ENCODE measurements at regions not wholly inside any gene's neighbourhood (a gene's known extent, or its start where the extent isn't known, plus 50 kb on each side); places are given as distances from the start of the nearest gene placed in this dataset.

DNA sequence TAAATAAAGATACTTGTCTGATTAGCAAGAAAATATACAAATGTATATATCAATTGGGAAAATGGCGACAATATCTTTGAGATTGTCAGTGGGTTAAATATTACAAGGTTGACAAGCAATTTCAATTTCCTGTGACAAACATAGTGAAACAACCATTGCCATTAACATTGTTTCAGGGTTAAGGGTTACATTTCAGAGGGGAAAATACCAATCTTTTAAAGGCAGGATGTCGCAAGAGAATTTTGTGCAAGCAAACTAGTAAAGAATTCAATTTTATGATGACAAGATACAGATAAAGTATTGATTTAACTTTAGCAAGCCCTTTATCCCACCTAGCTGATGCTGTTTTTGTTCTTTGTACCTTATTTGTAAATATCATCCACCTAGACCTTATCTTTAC is 305.8 kb upstream of the GRIA3 start:
- Histone ChIP-seq H3K9me3 (no peaks in the 10 kb centered on the region), H3K36me3 (no peaks in the 10 kb centered on the region), H3K4me3 (no peak overlapping the region), H3K27me3 (no peaks in the 10 kb centered on the region), H3K4me1 (no peaks in the 10 kb centered on the region), H3K27ac (no peak overlapping the region)
- no peak for DNase-seq
- TF ChIP-seq POLR2A (IDR thresholded peaks at IDR 0.05): no peak
- TF ChIP-seq, protein P1, sequence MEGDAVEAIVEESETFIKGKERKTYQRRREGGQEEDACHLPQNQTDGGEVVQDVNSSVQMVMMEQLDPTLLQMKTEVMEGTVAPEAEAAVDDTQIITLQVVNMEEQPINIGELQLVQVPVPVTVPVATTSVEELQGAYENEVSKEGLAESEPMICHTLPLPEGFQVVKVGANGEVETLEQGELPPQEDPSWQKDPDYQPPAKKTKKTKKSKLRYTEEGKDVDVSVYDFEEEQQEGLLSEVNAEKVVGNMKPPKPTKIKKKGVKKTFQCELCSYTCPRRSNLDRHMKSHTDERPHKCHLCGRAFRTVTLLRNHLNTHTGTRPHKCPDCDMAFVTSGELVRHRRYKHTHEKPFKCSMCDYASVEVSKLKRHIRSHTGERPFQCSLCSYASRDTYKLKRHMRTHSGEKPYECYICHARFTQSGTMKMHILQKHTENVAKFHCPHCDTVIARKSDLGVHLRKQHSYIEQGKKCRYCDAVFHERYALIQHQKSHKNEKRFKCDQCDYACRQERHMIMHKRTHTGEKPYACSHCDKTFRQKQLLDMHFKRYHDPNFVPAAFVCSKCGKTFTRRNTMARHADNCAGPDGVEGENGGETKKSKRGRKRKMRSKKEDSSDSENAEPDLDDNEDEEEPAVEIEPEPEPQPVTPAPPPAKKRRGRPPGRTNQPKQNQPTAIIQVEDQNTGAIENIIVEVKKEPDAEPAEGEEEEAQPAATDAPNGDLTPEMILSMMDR (IDR thresholded peaks at IDR 0.05): no peak
- intact Hi-C loops (cut with DNase I): no loop called here
- WGBS (ENCODE audit: insufficient coverage, low coverage, low lambda C conversion rate, missing lambda C conversion rate): 14% methylated on average over 2 of the region's 2 CpGs
- ATAC-seq: peak in 2 of 4 donors; percentile 61 to 69

DNA sequence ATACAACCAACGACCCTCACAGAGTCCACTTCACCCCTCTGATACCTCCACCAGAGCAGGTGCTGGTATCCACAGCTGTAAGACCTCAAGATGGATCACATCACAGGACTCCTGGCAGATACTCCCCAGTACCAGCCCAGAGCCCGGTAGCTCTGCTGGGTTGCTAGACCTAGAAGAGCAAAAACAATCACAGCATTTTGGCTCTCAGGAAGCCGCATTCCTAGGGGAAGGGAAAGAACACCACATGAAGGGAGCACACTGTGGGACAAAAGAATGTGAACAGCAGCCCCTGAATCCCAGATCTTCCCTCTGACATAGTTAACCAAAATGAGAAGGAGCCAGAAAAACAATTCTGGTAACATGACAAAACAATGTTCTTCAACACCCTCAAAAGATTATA is 303.1 kb upstream of the GRIA3 start:
- Histone ChIP-seq H3K27ac (no peak overlapping the region), H3K27me3 (no peaks in the 10 kb centered on the region), H3K4me1 (no peaks in the 10 kb centered on the region), H3K9me3 (no peaks in the 10 kb centered on the region), H3K4me3 (no peak overlapping the region), H3K36me3 (no peaks in the 10 kb centered on the region)
- DNase-seq (no peak), ATAC-seq (no peak)
- WGBS (ENCODE audit: insufficient coverage, low coverage, low lambda C conversion rate, missing lambda C conversion rate): 63% methylated on average over 3 of the region's 3 CpGs
- TF ChIP-seq, protein P1 (IDR thresholded peaks at IDR 0.05): no peak
- TF ChIP-seq POLR2A (IDR thresholded peaks at IDR 0.05): no peak
- intact Hi-C loops (cut with DNase I): no loop called here

DNA sequence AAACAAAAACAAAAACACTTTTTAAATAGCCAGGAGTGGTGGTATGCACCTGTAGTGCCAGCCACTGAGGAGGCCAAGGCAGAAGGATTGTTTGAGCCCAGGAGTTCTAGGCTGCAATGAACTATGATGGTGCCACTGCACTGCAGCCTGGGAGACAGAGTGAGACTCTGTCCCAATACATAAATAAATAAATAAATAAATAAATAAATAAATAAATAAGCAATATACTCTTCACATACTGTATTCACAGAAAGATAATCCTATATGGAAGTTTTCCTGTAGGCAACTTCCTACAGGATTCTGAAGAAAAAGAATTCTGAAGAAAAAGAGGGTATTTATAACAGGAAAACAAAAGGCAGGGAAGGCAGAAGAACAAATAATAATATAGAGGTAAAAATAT is 293.3 kb upstream of the GRIA3 start:
- Histone ChIP-seq H3K27ac (no peak overlapping the region), H3K9me3 (no peaks in the 10 kb centered on the region), H3K36me3 (no peaks in the 10 kb centered on the region), H3K4me3 (no peak overlapping the region), H3K27me3 (no peaks in the 10 kb centered on the region), H3K4me1 (no peaks in the 10 kb centered on the region)
- TF ChIP-seq, protein P1 (IDR thresholded peaks at IDR 0.05): no peak
- no peak for TF ChIP-seq POLR2A (IDR thresholded peaks at IDR 0.05)
- ATAC-seq (no peak), DNase-seq (no peak)
- intact Hi-C loops (cut with DNase I): no loop called here

DNA sequence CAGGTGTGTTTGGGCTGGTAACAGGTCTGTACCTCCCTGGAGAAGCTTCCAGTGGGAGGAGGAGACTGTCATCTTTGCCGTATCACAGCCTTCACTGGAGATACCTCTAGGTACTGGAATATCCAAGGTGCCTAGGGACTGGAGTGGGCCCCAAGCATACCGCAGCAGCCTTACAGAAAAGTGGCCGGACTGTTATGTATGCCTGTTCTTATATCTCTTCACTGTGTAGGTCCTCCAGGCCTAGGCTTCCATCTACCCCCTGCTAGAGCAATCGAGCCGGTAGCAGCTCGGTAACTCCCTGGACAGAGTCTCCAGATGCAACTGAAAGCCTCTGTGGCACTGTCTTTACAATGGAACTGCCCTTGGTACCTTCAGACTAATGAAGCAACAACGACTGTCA is 277.4 kb upstream of the GRIA3 start:
- DNase-seq (no peak), ATAC-seq (no peak)
- TF ChIP-seq, protein P1 (IDR thresholded peaks at IDR 0.05): no peak
- no peak for TF ChIP-seq POLR2A (IDR thresholded peaks at IDR 0.05)
- H3K36me3 ChIP-seq: no peaks in the 10 kb centered on the region
- H3K4me3 ChIP-seq: no peak overlapping the region
- H3K27ac ChIP-seq: no peak overlapping the region
- intact Hi-C loops (cut with DNase I): no loop called here
- H3K27me3 ChIP-seq: no peaks in the 10 kb centered on the region
- no CpG with 5 or more reads among the region's 7 CpGs for WGBS (ENCODE audit: insufficient coverage, low coverage, low lambda C conversion rate, missing lambda C conversion rate)
- H3K4me1 ChIP-seq: no peaks in the 10 kb centered on the region
- H3K9me3 ChIP-seq: peaks cover 0 to 7% (median 0%) of the 10 kb centered on the region in 4 donors

DNA sequence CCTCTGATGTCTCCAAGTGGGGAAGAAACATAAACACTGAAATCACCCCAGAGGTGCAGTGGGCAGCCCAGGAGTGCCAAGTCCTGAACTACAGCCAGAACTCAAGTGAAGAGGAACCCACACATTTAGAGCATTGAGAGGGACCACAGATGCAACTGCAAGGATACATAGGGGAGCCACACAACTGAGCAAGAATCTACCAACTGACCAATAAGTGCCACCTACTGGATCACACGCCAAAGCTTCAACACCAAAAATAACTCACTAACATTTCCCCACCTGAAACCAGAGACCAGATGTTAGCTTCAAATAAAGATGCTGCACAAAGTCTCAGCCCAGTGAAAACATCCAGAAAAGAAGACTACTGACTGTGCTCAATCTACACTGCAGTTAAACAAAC is 276.7 kb upstream of the GRIA3 start:
- no peaks in the 10 kb centered on the region for H3K36me3 ChIP-seq
- DNase-seq (no peak), ATAC-seq (no peak)
- H3K4me1 ChIP-seq: no peaks in the 10 kb centered on the region
- peaks cover 0 to 7% (median 0%) of the 10 kb centered on the region in 4 donors for H3K9me3 ChIP-seq
- intact Hi-C loops (cut with DNase I): no loop called here
- TF ChIP-seq, protein P1 (IDR thresholded peaks at IDR 0.05): no peak
- no peak for TF ChIP-seq POLR2A (IDR thresholded peaks at IDR 0.05)
- no peak overlapping the region for H3K27ac ChIP-seq
- no peak overlapping the region for H3K4me3 ChIP-seq
- 44% methylated on average over 1 of the region's 1 CpG for WGBS (ENCODE audit: insufficient coverage, low coverage, low lambda C conversion rate, missing lambda C conversion rate)
- no peaks in the 10 kb centered on the region for H3K27me3 ChIP-seq
